Tibial nerve (tissue), 3 donors: ENCODE measurements at regions not wholly inside any gene's neighbourhood (a gene's known extent, or its start where the extent isn't known, plus 50 kb on each side); places are given as distances from the start of the nearest gene placed in this dataset.

Experiments
- POLR2A ChIP-seq, 2 donors: fragments of 450-650 bp; IDR thresholded peaks; one replicate each; pipeline ENCODE4 v1.6.1; 2017; ENCODE audit warnings: antibody characterized with exemption in 2 of 2, mild to moderate bottlenecking in 2 of 2, moderate library complexity in 2 of 2
- TF ChIP-seq, protein P1 (sequence below), 5 experiments: fragments of 200-600 bp in 3 of 5; fragments of 450-650 bp in 2 of 5; sonication (generic) in 3 of 5; IDR thresholded peaks; one replicate each; pipeline ENCODE4 v1.5.1; 2016 to 2019; ENCODE audit warnings: antibody characterized with exemption in 5 of 5, mild to moderate bottlenecking in 3 of 5, moderate library complexity in 2 of 5

DNA sequence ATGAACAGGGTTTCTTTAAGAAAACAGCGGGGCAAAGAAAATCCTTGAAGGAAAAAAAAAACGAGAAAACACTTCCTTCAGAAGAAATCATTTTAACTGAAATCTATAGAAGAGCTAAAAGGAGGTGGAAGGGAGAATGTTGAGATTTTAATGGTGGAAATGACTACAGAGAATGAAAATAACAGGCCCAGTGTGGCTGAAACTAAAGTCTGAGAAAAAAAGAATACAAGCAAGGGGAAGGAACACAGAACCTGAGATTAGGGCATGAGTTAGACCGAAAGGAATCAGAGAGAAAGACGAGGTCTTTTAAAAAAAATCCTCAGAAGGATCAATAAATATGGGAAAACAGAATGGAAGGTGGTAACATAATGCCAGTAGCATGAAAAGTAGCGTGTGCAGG, 1230.0 kb upstream of the TENM3 start:
- TF ChIP-seq, protein P1, sequence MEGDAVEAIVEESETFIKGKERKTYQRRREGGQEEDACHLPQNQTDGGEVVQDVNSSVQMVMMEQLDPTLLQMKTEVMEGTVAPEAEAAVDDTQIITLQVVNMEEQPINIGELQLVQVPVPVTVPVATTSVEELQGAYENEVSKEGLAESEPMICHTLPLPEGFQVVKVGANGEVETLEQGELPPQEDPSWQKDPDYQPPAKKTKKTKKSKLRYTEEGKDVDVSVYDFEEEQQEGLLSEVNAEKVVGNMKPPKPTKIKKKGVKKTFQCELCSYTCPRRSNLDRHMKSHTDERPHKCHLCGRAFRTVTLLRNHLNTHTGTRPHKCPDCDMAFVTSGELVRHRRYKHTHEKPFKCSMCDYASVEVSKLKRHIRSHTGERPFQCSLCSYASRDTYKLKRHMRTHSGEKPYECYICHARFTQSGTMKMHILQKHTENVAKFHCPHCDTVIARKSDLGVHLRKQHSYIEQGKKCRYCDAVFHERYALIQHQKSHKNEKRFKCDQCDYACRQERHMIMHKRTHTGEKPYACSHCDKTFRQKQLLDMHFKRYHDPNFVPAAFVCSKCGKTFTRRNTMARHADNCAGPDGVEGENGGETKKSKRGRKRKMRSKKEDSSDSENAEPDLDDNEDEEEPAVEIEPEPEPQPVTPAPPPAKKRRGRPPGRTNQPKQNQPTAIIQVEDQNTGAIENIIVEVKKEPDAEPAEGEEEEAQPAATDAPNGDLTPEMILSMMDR (IDR thresholded peaks at IDR 0.05): no peak
- TF ChIP-seq POLR2A (IDR thresholded peaks at IDR 0.05): no peak
